Ishikawa (cell line): ENCODE measurements at regions not wholly inside any gene's neighbourhood (a gene's known extent, or its start where the extent isn't known, plus 50 kb on each side); places are given as distances from the start of the nearest gene placed in this dataset.

Experiments
- CREB1 ChIP-seq: IDR thresholded peaks from 2 replicates; pipeline ENCODE4 v1.6.1; 2012; ENCODE audit warnings: low read depth
- TCF12 ChIP-seq: IDR thresholded peaks from 2 replicates; pipeline ENCODE4 v1.6.1; 2012; ENCODE audit warnings: low read depth
- ZBTB7A ChIP-seq: IDR thresholded peaks from 2 replicates; pipeline ENCODE4 v1.6.1; 2012; ENCODE audit warnings: low read depth
- TF ChIP-seq, protein P1 (sequence below): IDR thresholded peaks from 2 replicates; pipeline ENCODE4 v1.6.1; 2012; ENCODE audit warnings: low read depth, mild to moderate bottlenecking

DNA sequence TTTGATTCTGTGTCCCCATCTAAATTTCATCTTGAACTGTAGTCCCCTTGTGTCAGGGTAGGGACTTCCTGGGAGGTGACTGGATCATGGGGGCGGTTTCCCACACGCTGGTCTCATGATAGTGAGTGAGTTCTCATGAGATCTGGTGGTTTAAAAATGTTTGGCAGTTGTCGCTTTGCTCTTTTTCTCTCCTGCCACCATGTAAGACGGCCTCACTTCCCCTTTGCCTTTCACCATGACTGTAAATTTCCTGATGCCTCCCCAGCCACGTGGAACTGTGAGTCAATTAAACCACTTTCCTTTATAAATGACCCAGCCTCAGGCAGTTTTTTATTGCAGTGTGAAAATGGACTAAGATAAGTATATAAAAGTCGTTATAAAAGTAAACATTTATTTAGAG is 80.5 kb upstream of the SGK1 start:
- TF ChIP-seq, protein P1, sequence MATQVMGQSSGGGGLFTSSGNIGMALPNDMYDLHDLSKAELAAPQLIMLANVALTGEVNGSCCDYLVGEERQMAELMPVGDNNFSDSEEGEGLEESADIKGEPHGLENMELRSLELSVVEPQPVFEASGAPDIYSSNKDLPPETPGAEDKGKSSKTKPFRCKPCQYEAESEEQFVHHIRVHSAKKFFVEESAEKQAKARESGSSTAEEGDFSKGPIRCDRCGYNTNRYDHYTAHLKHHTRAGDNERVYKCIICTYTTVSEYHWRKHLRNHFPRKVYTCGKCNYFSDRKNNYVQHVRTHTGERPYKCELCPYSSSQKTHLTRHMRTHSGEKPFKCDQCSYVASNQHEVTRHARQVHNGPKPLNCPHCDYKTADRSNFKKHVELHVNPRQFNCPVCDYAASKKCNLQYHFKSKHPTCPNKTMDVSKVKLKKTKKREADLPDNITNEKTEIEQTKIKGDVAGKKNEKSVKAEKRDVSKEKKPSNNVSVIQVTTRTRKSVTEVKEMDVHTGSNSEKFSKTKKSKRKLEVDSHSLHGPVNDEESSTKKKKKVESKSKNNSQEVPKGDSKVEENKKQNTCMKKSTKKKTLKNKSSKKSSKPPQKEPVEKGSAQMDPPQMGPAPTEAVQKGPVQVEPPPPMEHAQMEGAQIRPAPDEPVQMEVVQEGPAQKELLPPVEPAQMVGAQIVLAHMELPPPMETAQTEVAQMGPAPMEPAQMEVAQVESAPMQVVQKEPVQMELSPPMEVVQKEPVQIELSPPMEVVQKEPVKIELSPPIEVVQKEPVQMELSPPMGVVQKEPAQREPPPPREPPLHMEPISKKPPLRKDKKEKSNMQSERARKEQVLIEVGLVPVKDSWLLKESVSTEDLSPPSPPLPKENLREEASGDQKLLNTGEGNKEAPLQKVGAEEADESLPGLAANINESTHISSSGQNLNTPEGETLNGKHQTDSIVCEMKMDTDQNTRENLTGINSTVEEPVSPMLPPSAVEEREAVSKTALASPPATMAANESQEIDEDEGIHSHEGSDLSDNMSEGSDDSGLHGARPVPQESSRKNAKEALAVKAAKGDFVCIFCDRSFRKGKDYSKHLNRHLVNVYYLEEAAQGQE = no peak
- TF ChIP-seq TCF12 (no peak), CREB1 (no peak), ZBTB7A (no peak)
